ENCODE measurements at regions not wholly inside any gene's neighbourhood (a gene's known extent, or its start where the extent isn't known, plus 50 kb on each side); places are given as distances from the start of the nearest gene placed in this dataset.

GRCh38 chr12:105911966-105912365, 226.8 kb downstream of the NUAK1 start:
- WGBS, 2 donors: 91% methylated on average over 4 of the region's 4 CpGs
- ATAC-seq (ENCODE audit: low FRiP score in 2 of 2) (no peak), DNase-seq (no peak)
- TF ChIP-seq CTCF (IDR thresholded peaks at IDR 0.05) (no peak), POLR2A (IDR thresholded peaks at IDR 0.05) (no peak)
- H3K4me1 ChIP-seq: no peaks in the 10 kb centered on the region
- H3K27ac ChIP-seq: no peak overlapping the region
- H3K4me3 ChIP-seq: no peak overlapping the region
- H3K36me3 ChIP-seq: no peaks in the 10 kb centered on the region
- H3K9me3 ChIP-seq: no peaks in the 10 kb centered on the region
- H3K27me3 ChIP-seq: no peaks in the 10 kb centered on the region

- no peaks in the 10 kb centered on the region for H3K9me3 ChIP-seq
- no peak for ATAC-seq (ENCODE audit: low FRiP score in 2 of 2)
- 61 to 63% methylated on average over 9 of the region's 9 CpGs for WGBS, 2 donors
- no peaks in the 10 kb centered on the region for H3K36me3 ChIP-seq
- no peaks in the 10 kb centered on the region for H3K4me1 ChIP-seq
- H3K27me3 ChIP-seq: no peaks in the 10 kb centered on the region
- no peak for TF ChIP-seq POLR2A (IDR thresholded peaks at IDR 0.05)
- TF ChIP-seq CTCF (IDR thresholded peaks at IDR 0.05): no peak
- TF ChIP-seq POLR2AphosphoS5 (IDR thresholded peaks at IDR 0.05): no peak
- TF ChIP-seq EP300 (IDR thresholded peaks at IDR 0.05): no peak
- no peak overlapping the region for H3K27ac ChIP-seq
- DNase-seq: no peak
- H3K4me3 ChIP-seq: no peak overlapping the region
These were observed 225.7 kb downstream of the NUAK1 start for GRCh38 chr12:105912882-105913678.

DNA sequence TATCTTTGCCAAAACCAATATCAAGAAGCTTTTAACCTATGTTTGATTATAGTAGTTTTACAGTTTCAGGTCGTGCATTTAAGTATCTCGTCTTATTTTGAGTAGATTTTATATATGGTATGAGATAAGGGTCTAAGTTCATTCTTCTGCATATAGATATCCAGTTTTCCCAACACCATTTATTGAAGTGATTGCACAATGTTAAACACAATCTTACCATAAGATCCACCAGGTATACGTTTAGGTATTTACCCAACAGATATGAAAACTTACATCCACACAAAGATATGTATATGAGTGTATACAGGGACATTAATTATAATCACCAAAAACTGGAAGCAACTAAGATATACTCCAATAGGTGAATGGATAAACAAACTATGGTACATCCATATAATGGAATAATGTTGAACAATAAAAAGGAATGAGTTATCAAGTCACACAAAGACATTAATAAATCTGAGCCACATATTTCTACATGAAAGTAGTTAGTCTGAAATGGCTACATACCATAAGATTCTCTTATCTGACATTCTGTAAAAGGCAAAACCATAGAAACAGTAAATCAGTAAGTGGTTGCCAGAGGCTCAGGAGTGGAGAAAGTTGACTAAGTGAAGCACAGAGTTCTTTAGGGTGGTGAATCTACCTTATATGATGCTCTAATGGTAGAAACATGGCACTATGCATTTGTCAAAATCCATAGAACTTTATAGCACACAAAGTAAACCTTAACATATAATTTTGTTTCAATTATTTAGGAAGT, 222.6 kb downstream of the NUAK1 start:
- no peaks in the 10 kb centered on the region for H3K36me3 ChIP-seq
- WGBS, 2 donors: 82 to 83% methylated on average over 3 of the region's 3 CpGs
- no peaks in the 10 kb centered on the region for H3K27me3 ChIP-seq
- no peak overlapping the region for H3K27ac ChIP-seq
- no peaks in the 10 kb centered on the region for H3K4me1 ChIP-seq
- no peak overlapping the region for H3K4me3 ChIP-seq
- DNase-seq (no peak), ATAC-seq (ENCODE audit: low FRiP score in 2 of 2) (no peak)
- H3K9me3 ChIP-seq: no peaks in the 10 kb centered on the region
- TF ChIP-seq EP300 (IDR thresholded peaks at IDR 0.05): no peak
- TF ChIP-seq POLR2AphosphoS5 (IDR thresholded peaks at IDR 0.05): no peak
- no peak for TF ChIP-seq CTCF (IDR thresholded peaks at IDR 0.05)
- no peak for TF ChIP-seq POLR2A (IDR thresholded peaks at IDR 0.05)

- no peak overlapping the region for H3K4me3 ChIP-seq
- no peaks in the 10 kb centered on the region for H3K9me3 ChIP-seq
- H3K4me1 ChIP-seq: no peaks in the 10 kb centered on the region
- H3K27me3 ChIP-seq: no peaks in the 10 kb centered on the region
- H3K36me3 ChIP-seq: no peaks in the 10 kb centered on the region
- TF ChIP-seq POLR2AphosphoS5 (IDR thresholded peaks at IDR 0.05): no peak
- no peak for TF ChIP-seq POLR2A (IDR thresholded peaks at IDR 0.05)
- TF ChIP-seq CTCF (IDR thresholded peaks at IDR 0.05): no peak
- TF ChIP-seq EP300 (IDR thresholded peaks at IDR 0.05): no peak
- no peak overlapping the region for H3K27ac ChIP-seq
- DNase-seq: no peak
- no peak for ATAC-seq (ENCODE audit: low FRiP score in 2 of 2)
These were observed 222.1 kb downstream of the NUAK1 start for GRCh38 chr12:105916760-105917039.

Data from upper lobe of left lung (tissue), 6 donors.